ENCODE measurements at regions not wholly inside any gene's neighbourhood (a gene's known extent, or its start where the extent isn't known, plus 50 kb on each side); places are given as distances from the start of the nearest gene placed in this dataset.

DNA sequence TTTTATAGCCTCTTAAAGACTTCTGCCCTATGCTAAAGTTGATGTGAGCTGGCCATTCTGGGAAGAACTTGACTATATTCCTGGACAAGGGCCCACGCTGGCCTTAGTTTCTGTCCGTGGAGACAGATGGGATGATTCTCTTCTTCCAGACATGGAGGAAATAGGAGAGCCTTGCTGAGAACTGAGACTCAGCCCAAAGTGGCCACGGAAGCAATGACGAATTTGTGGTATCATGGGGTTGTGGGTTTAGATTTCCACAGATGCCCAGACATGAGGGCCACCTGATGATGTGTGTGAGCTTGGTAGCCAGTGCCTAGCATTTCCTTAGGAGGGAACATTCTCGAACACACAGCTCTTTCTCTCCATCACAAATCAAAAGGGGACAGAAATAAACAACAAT is 309.1 kb downstream of the NSG2 start:
- no peak overlapping the region for H3K4me2 ChIP-seq (ENCODE audit: low read length)
- intact Hi-C loops (cut with micrococcal nuclease; ENCODE audit: unreplicated experiment) = no loop called here

DNA sequence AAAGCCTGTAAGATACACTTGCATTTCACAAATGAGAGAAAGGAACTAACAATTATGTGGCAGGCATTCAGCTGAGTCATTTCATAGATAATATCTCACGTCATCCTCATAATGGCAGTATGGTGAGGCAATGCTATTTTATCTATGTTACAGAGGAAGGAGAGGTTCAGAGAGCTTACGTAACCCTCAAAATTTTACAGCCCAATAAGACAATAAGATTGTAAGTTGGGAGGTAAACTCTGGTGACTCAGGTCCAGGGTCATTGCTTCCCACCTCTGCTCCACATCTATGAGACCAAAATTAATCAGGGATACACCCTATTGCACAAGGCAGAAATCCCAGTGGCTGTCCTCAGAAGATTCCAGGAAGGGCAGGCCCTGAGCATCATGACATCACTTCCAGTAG is 309.7 kb downstream of the NSG2 start:
- no TSS peak for BruUV-seq (replicated peaks)
- intact Hi-C loops (cut with micrococcal nuclease; ENCODE audit: unreplicated experiment) = no loop called here
- H3K9me2 ChIP-seq (ENCODE audit: insufficient read depth, low read length) = no peaks in the 10 kb centered on the region
- H3K4me3 ChIP-seq (ENCODE audit: low read depth, low read length, poor library complexity, severe bottlenecking) = no peak overlapping the region
- no peaks in the 10 kb centered on the region for H3K36me3 ChIP-seq (ENCODE audit: insufficient read depth, low read length)
- H4K20me1 ChIP-seq (ENCODE audit: insufficient read depth, low read length) = no peaks in the 10 kb centered on the region
- no peak overlapping the region for H2AFZ ChIP-seq (ENCODE audit: low read length)
- POLR2A ChIA-PET = no interaction called here
- no peak for DNase-seq (ENCODE audit: low spot score)
- H3K27ac ChIP-seq (ENCODE audit: low read depth, low read length, poor library complexity, severe bottlenecking) = no peak overlapping the region
- TF ChIP-seq EZH2phosphoT487 (IDR thresholded peaks at IDR 0.05; ENCODE audit: borderline replicate concordance, low read depth, low read length) = no peak
- no peak for TF ChIP-seq CTCF (conservative IDR thresholded peaks at IDR 0.05; ENCODE audit: low read length)
- no peaks in the 10 kb centered on the region for H3K9me3 ChIP-seq (ENCODE audit: low read length)
- CTCF ChIA-PET (ENCODE audit: unreplicated experiment) = no interaction called here
- H3K4me1 ChIP-seq (ENCODE audit: insufficient read depth, low read length, poor library complexity, severe bottlenecking) = no peaks in the 10 kb centered on the region
- H3K79me2 ChIP-seq (ENCODE audit: insufficient read depth, low read depth, low read length) = no peaks in the 10 kb centered on the region
- no peak overlapping the region for H3K4me2 ChIP-seq (ENCODE audit: low read length)

More for the DNA sequence above, 309.1 kb downstream of the NSG2 start:
- no TSS peak for BruUV-seq (replicated peaks)
- ChIA-PET CTCF (ENCODE audit: unreplicated experiment) (no interaction called here), POLR2A (interaction anchor here (0.9 kb wide), 1 partner anchor 9 kb away, joined by 3 read pairs; no protein-coding TSS in a partner anchor)
- H2AFZ ChIP-seq (ENCODE audit: low read length) = no peak overlapping the region
- no peaks in the 10 kb centered on the region for H3K36me3 ChIP-seq (ENCODE audit: insufficient read depth, low read length)
- no peaks in the 10 kb centered on the region for H3K79me2 ChIP-seq (ENCODE audit: insufficient read depth, low read depth, low read length)
- no peak overlapping the region for H3K4me3 ChIP-seq (ENCODE audit: low read depth, low read length, poor library complexity, severe bottlenecking)
- no peaks in the 10 kb centered on the region for H3K4me1 ChIP-seq (ENCODE audit: insufficient read depth, low read length, poor library complexity, severe bottlenecking)
- TF ChIP-seq CTCF (conservative IDR thresholded peaks at IDR 0.05; ENCODE audit: low read length) (no peak), EZH2phosphoT487 (IDR thresholded peaks at IDR 0.05; ENCODE audit: borderline replicate concordance, low read depth, low read length) (no peak)
- H3K27ac ChIP-seq (ENCODE audit: low read depth, low read length, poor library complexity, severe bottlenecking) = no peak overlapping the region
- DNase-seq (ENCODE audit: low spot score) = no peak
- no peaks in the 10 kb centered on the region for H4K20me1 ChIP-seq (ENCODE audit: insufficient read depth, low read length)
- H3K9me2 ChIP-seq (ENCODE audit: insufficient read depth, low read length) = no peaks in the 10 kb centered on the region
- H3K9me3 ChIP-seq (ENCODE audit: low read length) = no peaks in the 10 kb centered on the region

GRCh38 chr5:174355995-174356394 is 310.5 kb downstream of the NSG2 start:
- no peak for DNase-seq (ENCODE audit: low spot score)
- Histone ChIP-seq H3K4me3 (ENCODE audit: low read depth, low read length, poor library complexity, severe bottlenecking) (no peak overlapping the region), H2AFZ (ENCODE audit: low read length) (no peak overlapping the region), H4K20me1 (ENCODE audit: insufficient read depth, low read length) (no peaks in the 10 kb centered on the region), H3K4me1 (ENCODE audit: insufficient read depth, low read length, poor library complexity, severe bottlenecking) (no peaks in the 10 kb centered on the region), H3K4me2 (ENCODE audit: low read length) (no peak overlapping the region), H3K9me2 (ENCODE audit: insufficient read depth, low read length) (no peaks in the 10 kb centered on the region), H3K27ac (ENCODE audit: low read depth, low read length, poor library complexity, severe bottlenecking) (no peak overlapping the region), H3K9me3 (ENCODE audit: low read length) (no peaks in the 10 kb centered on the region), H3K79me2 (ENCODE audit: insufficient read depth, low read depth, low read length) (no peaks in the 10 kb centered on the region), H3K36me3 (ENCODE audit: insufficient read depth, low read length) (no peaks in the 10 kb centered on the region)
- ChIA-PET CTCF (ENCODE audit: unreplicated experiment) (no interaction called here), POLR2A (interaction anchor here (0.6 kb wide), 1 partner anchor 1841 kb away, joined by 3 read pairs; no protein-coding TSS in a partner anchor)
- TF ChIP-seq EZH2phosphoT487 (IDR thresholded peaks at IDR 0.05; ENCODE audit: borderline replicate concordance, low read depth, low read length) = no peak
- TF ChIP-seq CTCF (conservative IDR thresholded peaks at IDR 0.05; ENCODE audit: low read length) = no peak
- BruUV-seq (replicated peaks) = no TSS peak
- intact Hi-C loops (cut with micrococcal nuclease; ENCODE audit: unreplicated experiment) = no loop called here

Data from OCI-LY7 (cell line).